Fibroblast of the aortic adventitia (primary cell): ENCODE measurements at regions not wholly inside any gene's neighbourhood (a gene's known extent, or its start where the extent isn't known, plus 50 kb on each side); places are given as distances from the start of the nearest gene placed in this dataset.

Experiments
- DNase-seq: peaks from one replicate; pipeline ENCODE4 v3.0.0-alpha.2; 2010; ENCODE audit warnings: low read depth
- H3K4me3 ChIP-seq: 2 replicates; pipeline ENCODE4 v1.5.1; 2011; ENCODE audit warnings: low read depth, mild to moderate bottlenecking, control low read depth, low read length, moderate library complexity
- TF ChIP-seq, protein P1 (sequence below): IDR thresholded peaks from 2 replicates; pipeline ENCODE4 v1.5.1; 2011; ENCODE audit warnings: mild to moderate bottlenecking, low read length, control low read depth, inconsistent platforms; ENCODE audit not compliant: insufficient read depth

DNA sequence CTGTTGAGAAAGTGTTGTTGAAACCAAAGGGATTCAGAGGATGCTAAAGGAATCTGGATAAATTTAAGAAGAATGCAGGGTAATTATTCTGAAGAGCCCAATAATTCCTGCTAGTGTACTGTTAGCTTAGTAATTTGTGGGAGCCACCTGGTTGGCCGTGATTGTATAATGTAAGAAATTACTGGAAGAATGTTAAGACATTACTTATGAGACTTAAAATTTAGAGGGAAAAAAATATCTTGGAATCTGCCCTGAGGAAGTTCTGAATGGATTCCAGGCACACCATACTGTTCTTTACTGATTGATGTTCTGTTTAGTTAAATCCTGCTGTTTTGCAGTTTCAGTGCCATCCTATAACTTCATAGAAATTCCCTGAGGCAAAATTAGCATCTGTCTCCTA lies 155.0 kb upstream of the RHOBTB1 start:
- H3K4me3 ChIP-seq: no peak overlapping the region
- TF ChIP-seq, protein P1, sequence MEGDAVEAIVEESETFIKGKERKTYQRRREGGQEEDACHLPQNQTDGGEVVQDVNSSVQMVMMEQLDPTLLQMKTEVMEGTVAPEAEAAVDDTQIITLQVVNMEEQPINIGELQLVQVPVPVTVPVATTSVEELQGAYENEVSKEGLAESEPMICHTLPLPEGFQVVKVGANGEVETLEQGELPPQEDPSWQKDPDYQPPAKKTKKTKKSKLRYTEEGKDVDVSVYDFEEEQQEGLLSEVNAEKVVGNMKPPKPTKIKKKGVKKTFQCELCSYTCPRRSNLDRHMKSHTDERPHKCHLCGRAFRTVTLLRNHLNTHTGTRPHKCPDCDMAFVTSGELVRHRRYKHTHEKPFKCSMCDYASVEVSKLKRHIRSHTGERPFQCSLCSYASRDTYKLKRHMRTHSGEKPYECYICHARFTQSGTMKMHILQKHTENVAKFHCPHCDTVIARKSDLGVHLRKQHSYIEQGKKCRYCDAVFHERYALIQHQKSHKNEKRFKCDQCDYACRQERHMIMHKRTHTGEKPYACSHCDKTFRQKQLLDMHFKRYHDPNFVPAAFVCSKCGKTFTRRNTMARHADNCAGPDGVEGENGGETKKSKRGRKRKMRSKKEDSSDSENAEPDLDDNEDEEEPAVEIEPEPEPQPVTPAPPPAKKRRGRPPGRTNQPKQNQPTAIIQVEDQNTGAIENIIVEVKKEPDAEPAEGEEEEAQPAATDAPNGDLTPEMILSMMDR: no peak
- DNase-seq: no peak

DNA sequence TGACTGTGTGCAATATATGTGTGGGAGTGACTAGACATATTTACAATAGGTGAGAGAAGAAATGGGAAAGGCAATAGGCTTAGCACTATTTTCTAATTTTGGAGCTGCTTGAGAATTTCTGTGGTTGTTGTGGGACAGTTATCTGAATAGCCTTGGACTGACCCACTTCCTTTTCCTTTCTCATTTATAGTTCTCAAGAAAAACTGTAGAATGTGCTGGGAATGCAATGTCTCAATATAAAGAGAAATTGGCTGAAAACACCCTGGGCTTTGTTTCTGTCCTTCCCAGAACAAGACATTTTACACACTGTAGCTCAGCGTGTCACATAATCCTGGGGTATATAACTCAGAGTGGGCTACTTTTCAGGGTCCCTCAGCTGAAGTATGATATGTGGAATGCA lies 153.0 kb upstream of the RHOBTB1 start:
- TF ChIP-seq, protein P1: no peak
- no peak overlapping the region for H3K4me3 ChIP-seq
- DNase-seq: peak; percentile 5

DNA sequence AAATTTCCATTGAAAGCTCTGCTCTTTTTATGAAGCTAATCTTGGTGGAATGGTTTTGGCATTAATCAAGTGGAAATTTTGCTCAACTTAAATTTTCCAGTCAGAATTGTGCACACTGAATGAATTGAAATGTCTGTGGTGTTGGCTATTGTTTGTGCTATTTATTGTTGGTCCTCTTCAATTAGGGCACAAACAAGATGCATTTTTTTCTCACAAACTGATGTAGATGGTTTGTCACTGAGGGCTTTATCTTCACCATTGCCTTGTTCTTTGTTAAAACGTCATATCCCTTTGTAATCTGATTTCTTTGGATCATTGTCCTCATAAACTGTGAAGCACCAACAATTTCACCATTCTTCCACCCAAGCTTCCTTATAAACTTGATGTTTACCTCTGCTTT lies 152.1 kb upstream of the RHOBTB1 start:
- no peak for DNase-seq

DNA sequence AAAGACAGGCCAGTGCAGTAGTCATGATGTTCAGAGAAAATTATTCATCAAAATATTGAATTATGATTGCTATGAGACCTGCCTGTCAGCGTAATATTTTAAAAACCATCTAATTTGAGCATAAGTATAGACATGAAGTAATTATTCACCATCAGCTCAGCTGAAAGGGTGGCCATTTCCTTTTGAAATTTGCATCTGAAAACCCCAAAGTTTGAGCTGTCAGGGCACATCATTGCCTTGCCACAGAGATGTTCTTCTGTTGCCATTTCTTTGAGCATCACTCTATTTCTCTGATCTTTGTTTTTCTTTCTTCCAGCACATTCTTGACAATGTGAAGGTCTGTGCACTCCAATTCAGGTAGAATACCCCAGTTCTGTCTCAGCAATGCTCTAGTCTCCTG lies 147.5 kb upstream of the RHOBTB1 start:
- no peak for DNase-seq
- TF ChIP-seq, protein P1: no peak
- no peak overlapping the region for H3K4me3 ChIP-seq

More for the DNA sequence above, 152.1 kb upstream of the RHOBTB1 start:
- TF ChIP-seq, protein P1: no peak
- H3K4me3 ChIP-seq: no peak overlapping the region

DNA sequence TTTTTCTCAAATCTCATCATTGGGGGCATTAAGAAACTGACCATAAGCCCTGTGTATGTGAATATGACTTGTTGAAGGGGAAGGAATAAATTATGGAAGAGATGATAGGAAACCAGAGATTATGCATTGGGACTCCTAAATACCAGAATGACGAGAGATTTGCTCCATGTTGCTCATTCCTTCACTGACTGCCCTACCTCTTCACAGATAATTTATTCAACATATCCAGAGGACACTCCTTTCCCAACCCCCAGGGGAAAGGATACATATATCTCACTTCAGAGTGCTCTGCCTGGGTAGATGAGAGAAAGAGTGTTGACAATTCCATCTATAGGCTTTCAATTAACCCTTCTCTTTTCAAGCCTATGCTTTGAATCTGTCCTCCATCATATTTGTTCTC lies 145.3 kb upstream of the RHOBTB1 start:
- no peak for DNase-seq
- no peak overlapping the region for H3K4me3 ChIP-seq
- TF ChIP-seq, protein P1: no peak

DNA sequence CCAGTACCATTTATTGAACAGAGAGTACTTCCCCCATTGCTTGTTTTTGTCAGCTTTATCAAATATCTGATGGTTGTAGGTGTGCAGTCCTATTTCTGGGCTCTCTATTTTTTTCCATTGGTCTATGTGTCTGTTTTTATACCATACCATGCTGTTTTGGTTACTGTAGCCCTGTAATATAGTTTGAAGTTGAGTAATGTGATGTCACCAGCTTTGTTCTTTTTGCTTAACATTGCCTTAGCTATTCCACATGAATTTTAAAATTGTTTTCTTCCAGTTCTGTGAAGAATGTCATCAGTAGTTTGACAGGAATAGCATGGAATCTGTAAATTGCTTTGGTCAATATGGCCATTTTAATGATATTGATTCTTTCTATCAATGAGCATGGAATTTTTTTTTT lies 140.5 kb upstream of the RHOBTB1 start:
- no peak overlapping the region for H3K4me3 ChIP-seq
- no peak for DNase-seq
- TF ChIP-seq, protein P1: no peak

DNA sequence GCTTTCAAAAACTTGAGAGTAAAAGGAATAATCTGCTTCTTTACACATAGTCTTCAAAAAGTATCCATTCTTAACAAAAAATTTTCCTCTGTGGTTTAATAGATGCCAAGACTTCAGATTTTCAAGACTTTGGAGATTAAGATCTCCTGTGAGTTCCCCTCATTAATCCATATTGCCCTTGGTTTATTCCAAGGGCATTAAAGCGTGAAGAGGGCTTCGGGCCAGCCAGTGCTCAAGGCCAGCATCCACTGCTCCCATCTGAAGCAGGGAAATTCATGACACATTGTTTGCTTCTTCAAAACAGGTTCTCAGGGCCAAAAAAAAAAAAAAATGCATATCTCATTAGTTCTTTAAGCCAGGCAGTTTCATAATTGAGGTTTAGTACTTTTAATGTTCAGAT lies 137.3 kb upstream of the RHOBTB1 start:
- DNase-seq: no peak
- TF ChIP-seq, protein P1: no peak
- no peak overlapping the region for H3K4me3 ChIP-seq
